ENCODE measurements at regions not wholly inside any gene's neighbourhood (a gene's known extent, or its start where the extent isn't known, plus 50 kb on each side); places are given as distances from the start of the nearest gene placed in this dataset.

DNA sequence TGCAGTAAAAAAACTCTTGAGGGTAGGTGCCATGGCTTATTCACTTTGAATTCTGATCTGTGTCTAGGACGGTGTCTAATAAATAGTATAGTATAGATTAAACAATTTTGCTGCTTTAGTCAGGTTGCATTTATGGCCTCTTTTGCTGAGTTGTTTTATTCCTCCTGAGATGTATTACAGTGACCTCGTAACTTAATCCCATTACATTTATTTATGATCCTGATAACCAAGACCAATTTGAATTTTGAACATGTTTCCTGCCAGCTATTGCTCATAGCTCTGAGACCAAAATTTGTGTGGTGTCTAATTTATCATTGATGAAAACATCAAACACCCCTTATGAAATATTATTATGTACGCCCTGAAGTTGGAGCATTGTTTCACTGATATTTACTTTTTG is 381.9 kb upstream of the SEMA3C start:
- FAIRE-seq (no peak), ATAC-seq (no peak), DNase-seq (ENCODE audit: low read depth in 1 of 2, low spot score in 1 of 2) (no peak)
- Histone ChIP-seq H3K4me1 (peaks cover 38% of the 10 kb centered on the region), H3K4me3 (no peak overlapping the region), H3K4me2 (no peak overlapping the region), H3K9me3 (no peaks in the 10 kb centered on the region), H3K27ac (no peak overlapping the region)
- ChIA-PET POLR2A (interaction anchor here (0.9 kb wide), 1 partner anchor 382 kb away, joined by 3 read pairs; the partner anchor contains the start of gene SEMA3C), CTCF (no interaction called here)
- 87% methylated on average over 3 of the region's 3 CpGs for WGBS (ENCODE audit: missing lambda C conversion rate)
- no peak for TF ChIP-seq RNF2 (IDR thresholded peaks at IDR 0.05; ENCODE audit: borderline replicate concordance, low read depth)
- TF ChIP-seq NFE2L2 (conservative IDR thresholded peaks at IDR 0.05; ENCODE audit: low read length), result no peak
- TF ChIP-seq, protein P1, sequence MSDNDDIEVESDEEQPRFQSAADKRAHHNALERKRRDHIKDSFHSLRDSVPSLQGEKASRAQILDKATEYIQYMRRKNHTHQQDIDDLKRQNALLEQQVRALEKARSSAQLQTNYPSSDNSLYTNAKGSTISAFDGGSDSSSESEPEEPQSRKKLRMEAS (IDR thresholded peaks at IDR 0.05), result no peak
- no peak for TF ChIP-seq MAZ (IDR thresholded peaks at IDR 0.05; ENCODE audit: borderline replicate concordance, low read depth, low read length)
- no peak for TF ChIP-seq CHD2 (IDR thresholded peaks at IDR 0.05; ENCODE audit: low read length, partially characterized antibody)

- peaks cover 38% of the 10 kb centered on the region for H3K4me1 ChIP-seq
- WGBS (ENCODE audit: missing lambda C conversion rate), result 15% methylated on average over 3 of the region's 3 CpGs
- DNase-seq (ENCODE audit: low read depth in 1 of 2, low spot score in 1 of 2), result no peak
- no peaks in the 10 kb centered on the region for H3K9me3 ChIP-seq
- ChIA-PET CTCF (interaction anchor here (1.1 kb wide), 1 partner anchor 21 kb away, joined by 5 read pairs; no protein-coding TSS in a partner anchor), POLR2A (interaction anchor here (0.9 kb wide), 1 partner anchor 381 kb away, joined by 3 read pairs; the partner anchor contains the start of gene SEMA3C)
- H3K4me2 ChIP-seq, result peak overlapping the region; percentile 77
- peak; percentile 90 for FAIRE-seq
- peak overlapping the region; percentile 3; the same call in 2 of the 3 replicates for H3K4me3 ChIP-seq
- TF ChIP-seq, protein P2, sequence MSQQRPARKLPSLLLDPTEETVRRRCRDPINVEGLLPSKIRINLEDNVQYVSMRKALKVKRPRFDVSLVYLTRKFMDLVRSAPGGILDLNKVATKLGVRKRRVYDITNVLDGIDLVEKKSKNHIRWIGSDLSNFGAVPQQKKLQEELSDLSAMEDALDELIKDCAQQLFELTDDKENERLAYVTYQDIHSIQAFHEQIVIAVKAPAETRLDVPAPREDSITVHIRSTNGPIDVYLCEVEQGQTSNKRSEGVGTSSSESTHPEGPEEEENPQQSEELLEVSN (IDR thresholded peaks at IDR 0.05; ENCODE audit: borderline replicate concordance, low read depth), result no peak
- no peak for TF ChIP-seq SMC3 (IDR thresholded peaks at IDR 0.05)
- no peak for TF ChIP-seq HDAC2 (IDR thresholded peaks at IDR 0.05)
- TF ChIP-seq KDM5A (IDR thresholded peaks at IDR 0.05), result no peak
- TF ChIP-seq KDM1A (IDR thresholded peaks at IDR 0.05; ENCODE audit: low read depth), result no peak
- no peak for TF ChIP-seq RNF2 (IDR thresholded peaks at IDR 0.05; ENCODE audit: borderline replicate concordance, low read depth)
- TF ChIP-seq MAFK (IDR thresholded peaks at IDR 0.05; ENCODE audit: partially characterized antibody), result no peak
- TF ChIP-seq, protein P3, sequence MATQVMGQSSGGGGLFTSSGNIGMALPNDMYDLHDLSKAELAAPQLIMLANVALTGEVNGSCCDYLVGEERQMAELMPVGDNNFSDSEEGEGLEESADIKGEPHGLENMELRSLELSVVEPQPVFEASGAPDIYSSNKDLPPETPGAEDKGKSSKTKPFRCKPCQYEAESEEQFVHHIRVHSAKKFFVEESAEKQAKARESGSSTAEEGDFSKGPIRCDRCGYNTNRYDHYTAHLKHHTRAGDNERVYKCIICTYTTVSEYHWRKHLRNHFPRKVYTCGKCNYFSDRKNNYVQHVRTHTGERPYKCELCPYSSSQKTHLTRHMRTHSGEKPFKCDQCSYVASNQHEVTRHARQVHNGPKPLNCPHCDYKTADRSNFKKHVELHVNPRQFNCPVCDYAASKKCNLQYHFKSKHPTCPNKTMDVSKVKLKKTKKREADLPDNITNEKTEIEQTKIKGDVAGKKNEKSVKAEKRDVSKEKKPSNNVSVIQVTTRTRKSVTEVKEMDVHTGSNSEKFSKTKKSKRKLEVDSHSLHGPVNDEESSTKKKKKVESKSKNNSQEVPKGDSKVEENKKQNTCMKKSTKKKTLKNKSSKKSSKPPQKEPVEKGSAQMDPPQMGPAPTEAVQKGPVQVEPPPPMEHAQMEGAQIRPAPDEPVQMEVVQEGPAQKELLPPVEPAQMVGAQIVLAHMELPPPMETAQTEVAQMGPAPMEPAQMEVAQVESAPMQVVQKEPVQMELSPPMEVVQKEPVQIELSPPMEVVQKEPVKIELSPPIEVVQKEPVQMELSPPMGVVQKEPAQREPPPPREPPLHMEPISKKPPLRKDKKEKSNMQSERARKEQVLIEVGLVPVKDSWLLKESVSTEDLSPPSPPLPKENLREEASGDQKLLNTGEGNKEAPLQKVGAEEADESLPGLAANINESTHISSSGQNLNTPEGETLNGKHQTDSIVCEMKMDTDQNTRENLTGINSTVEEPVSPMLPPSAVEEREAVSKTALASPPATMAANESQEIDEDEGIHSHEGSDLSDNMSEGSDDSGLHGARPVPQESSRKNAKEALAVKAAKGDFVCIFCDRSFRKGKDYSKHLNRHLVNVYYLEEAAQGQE (IDR thresholded peaks at IDR 0.05), result no peak
- TF ChIP-seq, protein P1 (IDR thresholded peaks at IDR 0.05), result no peak
- TF ChIP-seq FOSL2 (IDR thresholded peaks at IDR 0.05), result no peak
- no peak for TF ChIP-seq FOSL2 (CRISPR knock-in tag; IDR thresholded peaks at IDR 0.05)
- H3K27ac ChIP-seq, result peak overlapping the region; percentile 62 to 70
- ATAC-seq, result peak in 1 of 2 experiments; percentile 61; a peak in 3 of 6 replicates
Measured at GRCh38 chr7:81299711-81300110, 380.9 kb upstream of the SEMA3C start.

- H3K9me3 ChIP-seq, result no peaks in the 10 kb centered on the region
- TF ChIP-seq JUN (IDR thresholded peaks at IDR 0.05), result peak in 1 of 2 experiments; percentile 36; a peak in 1 of 5 replicates
- TF ChIP-seq MAFK (IDR thresholded peaks at IDR 0.05; ENCODE audit: partially characterized antibody), result peak; percentile 2
- TF ChIP-seq HOXB13 (CRISPR knock-in tag; IDR thresholded peaks at IDR 0.05; ENCODE audit: low read depth), result no peak
- TF ChIP-seq EP300 (IDR thresholded peaks at IDR 0.05), result peak; percentile 24 to 27; a peak in 1 of 5 replicates
- TF ChIP-seq, protein P1 (IDR thresholded peaks at IDR 0.05), result peak; percentile 26; the same call in 1 of the 2 replicates
- TF ChIP-seq CEBPB (IDR thresholded peaks at IDR 0.05), result peak; percentile 42 to 70; a peak in 3 of 4 replicates
- TF ChIP-seq KDM5A (IDR thresholded peaks at IDR 0.05), result no peak
- TF ChIP-seq, protein P4, sequence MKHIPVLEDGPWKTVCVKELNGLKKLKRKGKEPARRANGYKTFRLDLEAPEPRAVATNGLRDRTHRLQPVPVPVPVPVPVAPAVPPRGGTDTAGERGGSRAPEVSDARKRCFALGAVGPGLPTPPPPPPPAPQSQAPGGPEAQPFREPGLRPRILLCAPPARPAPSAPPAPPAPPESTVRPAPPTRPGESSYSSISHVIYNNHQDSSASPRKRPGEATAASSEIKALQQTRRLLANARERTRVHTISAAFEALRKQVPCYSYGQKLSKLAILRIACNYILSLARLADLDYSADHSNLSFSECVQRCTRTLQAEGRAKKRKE (CRISPR knock-in tag; IDR thresholded peaks at IDR 0.05; ENCODE audit: low read depth), result no peak
- no peak for TF ChIP-seq FOSL2 (IDR thresholded peaks at IDR 0.05)
- TF ChIP-seq FOSL2 (CRISPR knock-in tag; IDR thresholded peaks at IDR 0.05), result peak; percentile 65
- no peak for TF ChIP-seq FOXS1 (CRISPR knock-in tag; IDR thresholded peaks at IDR 0.05)
- no peak for TF ChIP-seq PHF8 (IDR thresholded peaks at IDR 0.05; ENCODE audit: borderline replicate concordance, low read depth)
- peak; percentile 56; the same call in 1 of the 2 replicates for TF ChIP-seq GATA3 (IDR thresholded peaks at IDR 0.05; ENCODE audit: borderline replicate concordance)
- no peak for TF ChIP-seq SMC3 (IDR thresholded peaks at IDR 0.05)
- TF ChIP-seq ESRRA (IDR thresholded peaks at IDR 0.05; ENCODE audit: borderline replicate concordance, low read length), result 0 out of 2 replicates have a peak, but pooled peaks have one; percentile 9
- TF ChIP-seq JUNB (IDR thresholded peaks at IDR 0.05), result peak; percentile 34; the same call in 1 of the 2 replicates
- TF ChIP-seq CHD4 (IDR thresholded peaks at IDR 0.05; ENCODE audit: borderline replicate concordance), result no peak
- H3K27ac ChIP-seq, result peak overlapping the region; percentile 62 to 70
- ChIA-PET CTCF (interaction anchor here (1.1 kb wide), 1 partner anchor 22 kb away, joined by 5 read pairs; no protein-coding TSS in a partner anchor), POLR2A (no interaction called here)
- DNase-seq (ENCODE audit: low read depth in 1 of 2, low spot score in 1 of 2) (peak; percentile 36 to 66), ATAC-seq (peak; percentile 92 to 97), FAIRE-seq (peak; percentile 90)
- H3K4me3 ChIP-seq, result peak overlapping the region; percentile 3; the same call in 2 of the 3 replicates
- H3K4me2 ChIP-seq, result peak overlapping the region; percentile 77
- H3K4me1 ChIP-seq, result peaks cover 38% of the 10 kb centered on the region
- WGBS (ENCODE audit: missing lambda C conversion rate), result 3% methylated on average over 5 of the region's 5 CpGs
Measured at GRCh38 chr7:81298951-81299666, 380.3 kb upstream of the SEMA3C start.
